ENCODE measurements at regions not wholly inside any gene's neighbourhood (a gene's known extent, or its start where the extent isn't known, plus 50 kb on each side); places are given as distances from the start of the nearest gene placed in this dataset.

DNA sequence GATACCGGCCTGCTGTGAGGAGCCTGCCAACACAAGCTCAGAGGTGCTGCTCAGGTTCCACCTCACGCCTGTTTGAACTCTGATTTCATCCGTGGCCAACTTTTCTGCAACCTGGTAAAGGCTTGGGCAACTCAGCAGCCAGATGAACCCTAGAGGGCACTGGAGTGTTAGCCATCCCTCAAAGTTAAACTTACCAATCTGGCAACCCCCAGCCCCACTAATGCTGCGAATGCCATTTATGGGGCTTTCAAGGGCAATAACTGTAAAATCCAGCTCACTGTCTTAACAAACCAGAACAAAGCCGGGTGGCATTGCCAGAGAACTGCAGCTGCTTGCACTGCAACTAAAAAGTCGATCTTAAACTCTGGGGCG lies 105.5 kb downstream of the AXIN2 start:
- TF ChIP-seq ZFX (IDR thresholded peaks at IDR 0.05; ENCODE audit: borderline replicate concordance) (no peak), CTCF (IDR thresholded peaks at IDR 0.05) (no peak)
- no peak overlapping the region for H3K27ac ChIP-seq

GRCh38 chr17:65455154-65455971 lies 106.1 kb downstream of the AXIN2 start:
- H3K27ac ChIP-seq, result no peak overlapping the region
- TF ChIP-seq CTCF (IDR thresholded peaks at IDR 0.05), result no peak
- no peak for TF ChIP-seq ZFX (IDR thresholded peaks at IDR 0.05; ENCODE audit: borderline replicate concordance)

DNA sequence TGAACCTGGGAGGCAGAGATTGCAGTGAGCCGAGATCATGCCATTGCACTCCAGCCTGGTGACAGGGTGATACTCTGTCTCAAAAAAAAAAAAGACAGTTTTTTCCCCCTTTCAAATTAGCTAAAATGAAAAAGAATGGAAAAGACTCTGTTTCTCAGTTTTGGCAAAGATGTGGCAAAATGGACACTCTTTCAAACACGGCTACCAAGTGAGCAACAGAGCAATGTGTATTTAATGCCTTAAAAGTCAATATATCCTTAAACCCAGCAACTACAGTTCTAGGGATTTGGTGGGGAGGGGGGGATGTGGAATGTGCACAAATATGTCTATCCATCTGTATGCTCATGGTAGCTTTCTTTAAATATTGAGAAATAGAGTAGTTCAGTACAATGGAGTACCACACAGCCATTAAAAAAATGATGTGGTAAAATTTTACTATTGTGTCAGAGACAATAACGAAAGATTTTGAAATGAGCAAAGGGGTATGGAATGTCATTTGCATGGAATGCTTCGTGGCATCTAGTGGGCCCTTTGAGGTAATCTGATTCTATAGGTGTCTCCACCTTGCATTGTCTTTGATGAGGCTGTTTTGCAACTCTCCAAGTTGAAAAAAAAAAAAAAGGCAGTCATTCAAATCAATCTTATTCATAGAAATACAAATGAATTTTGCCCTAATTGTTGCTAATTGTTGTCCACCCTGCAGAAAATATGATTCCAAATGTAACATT lies 108.1 kb downstream of the AXIN2 start:
- TF ChIP-seq ZFX (IDR thresholded peaks at IDR 0.05; ENCODE audit: borderline replicate concordance) (no peak), CTCF (IDR thresholded peaks at IDR 0.05) (no peak)

GRCh38 chr17:65449495-65449894 lies 112.0 kb downstream of the AXIN2 start:
- TF ChIP-seq ZFX (IDR thresholded peaks at IDR 0.05; ENCODE audit: borderline replicate concordance), result no peak
- TF ChIP-seq CTCF (IDR thresholded peaks at IDR 0.05), result no peak
- H3K27ac ChIP-seq, result no peak overlapping the region

More for the DNA sequence above, 108.1 kb downstream of the AXIN2 start:
- H3K27ac ChIP-seq, result no peak overlapping the region

DNA sequence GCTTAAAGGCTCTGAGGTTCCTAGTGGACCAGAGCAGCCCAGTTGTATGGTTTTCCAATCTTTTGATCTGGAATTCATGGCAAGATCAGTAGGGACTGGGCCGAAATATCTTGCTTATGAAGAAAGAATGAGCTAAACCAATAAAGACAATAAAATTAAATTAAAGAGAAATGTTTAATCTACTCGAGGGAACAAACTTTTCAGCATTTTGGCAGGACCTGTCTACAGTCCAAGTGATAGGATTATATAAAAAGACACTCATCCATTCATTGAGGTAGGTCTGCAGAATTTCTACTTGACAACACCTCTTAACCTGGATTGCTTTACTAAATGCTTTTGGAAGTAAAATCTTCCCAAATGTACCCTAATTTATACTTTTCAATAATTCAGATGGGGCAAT lies 113.6 kb downstream of the AXIN2 start:
- no peak overlapping the region for H3K27ac ChIP-seq
- TF ChIP-seq CTCF (IDR thresholded peaks at IDR 0.05) (no peak), ZFX (IDR thresholded peaks at IDR 0.05; ENCODE audit: borderline replicate concordance) (no peak)

GRCh38 chr17:65446838-65447526 lies 114.5 kb downstream of the AXIN2 start:
- TF ChIP-seq CTCF (IDR thresholded peaks at IDR 0.05) (no peak), ZFX (IDR thresholded peaks at IDR 0.05; ENCODE audit: borderline replicate concordance) (no peak)
- H3K27ac ChIP-seq, result no peak overlapping the region

Measured in 22Rv1 (cell line).